Activated CD4-positive, alpha-beta T cell treated with anti-CD3 and anti-CD28 coated beads, Interleukin-2, amount 10 ng/mL, durations not matched to agents 24 days and 14 days (primary cell): ENCODE measurements at regions not wholly inside any gene's neighbourhood (a gene's known extent, or its start where the extent isn't known, plus 50 kb on each side); places are given as distances from the start of the nearest gene placed in this dataset.

Source experiments
- DNase-seq: peaks from one replicate; pipeline ENCODE4 v3.0.0; 2022
- H3K27ac Mint-ChIP-seq: one replicate; pipeline ENCODE4 v1.8.0; 2022; ENCODE audit warnings: mild to moderate bottlenecking, mixed read lengths
- H3K27me3 Mint-ChIP-seq: one replicate; pipeline ENCODE4 v1.8.0; 2022; ENCODE audit warnings: mixed read lengths
- H3K36me3 Mint-ChIP-seq: one replicate; pipeline ENCODE4 v1.8.0; 2022; ENCODE audit warnings: low read depth, mild to moderate bottlenecking, mixed read lengths
- H3K4me1 Mint-ChIP-seq: one replicate; pipeline ENCODE4 v1.8.0; 2021; ENCODE audit warnings: mixed read lengths
- H3K4me3 Mint-ChIP-seq: one replicate; pipeline ENCODE4 v1.8.0; 2022; ENCODE audit warnings: mild to moderate bottlenecking, moderate library complexity, mixed read lengths
- H3K9me3 Mint-ChIP-seq: one replicate; pipeline ENCODE4 v1.8.0; 2021; ENCODE audit warnings: mixed read lengths
- intact Hi-C: fragments of 100-400 bp; cut with micrococcal nuclease; formaldehyde crosslinking; loops from one replicate; pipeline ENCODE4 v1.15.1; 2023

GRCh38 chr16:8254405-8254804 lies 335.9 kb downstream of the TMEM114 start:
- no peak for DNase-seq
- H3K27me3 Mint-ChIP-seq: no peaks in the 10 kb centered on the region
- H3K4me3 Mint-ChIP-seq: no peak overlapping the region
- no peak overlapping the region for H3K27ac Mint-ChIP-seq
- H3K36me3 Mint-ChIP-seq: no peaks in the 10 kb centered on the region
- H3K9me3 Mint-ChIP-seq: no peaks in the 10 kb centered on the region
- intact Hi-C loops: no loop called here
- peaks cover 4% of the 10 kb centered on the region for H3K4me1 Mint-ChIP-seq

GRCh38 chr16:8253718-8254117 lies 336.6 kb downstream of the TMEM114 start:
- no peak overlapping the region for H3K4me3 Mint-ChIP-seq
- H3K27ac Mint-ChIP-seq: no peak overlapping the region
- peaks cover 4% of the 10 kb centered on the region for H3K4me1 Mint-ChIP-seq
- intact Hi-C loops: no loop called here
- no peaks in the 10 kb centered on the region for H3K9me3 Mint-ChIP-seq
- H3K36me3 Mint-ChIP-seq: no peaks in the 10 kb centered on the region
- no peaks in the 10 kb centered on the region for H3K27me3 Mint-ChIP-seq
- DNase-seq: no peak

GRCh38 chr16:8251727-8252126 lies 338.6 kb downstream of the TMEM114 start:
- DNase-seq: no peak
- no peak overlapping the region for H3K27ac Mint-ChIP-seq
- H3K4me3 Mint-ChIP-seq: no peak overlapping the region
- intact Hi-C loops: no loop called here
- no peaks in the 10 kb centered on the region for H3K9me3 Mint-ChIP-seq
- H3K27me3 Mint-ChIP-seq: no peaks in the 10 kb centered on the region
- H3K4me1 Mint-ChIP-seq: peaks cover 4% of the 10 kb centered on the region
- no peaks in the 10 kb centered on the region for H3K36me3 Mint-ChIP-seq

- Mint-ChIP-seq H3K4me3 (no peak overlapping the region), H3K27me3 (no peaks in the 10 kb centered on the region), H3K4me1 (peaks cover 4% of the 10 kb centered on the region), H3K9me3 (no peaks in the 10 kb centered on the region), H3K36me3 (no peaks in the 10 kb centered on the region), H3K27ac (no peak overlapping the region)
- no peak for DNase-seq
- intact Hi-C loops: no loop called here
Measured at GRCh38 chr16:8251298-8251697, 339.0 kb downstream of the TMEM114 start.

GRCh38 chr16:8247993-8248392 lies 342.3 kb downstream of the TMEM114 start:
- intact Hi-C loops: no loop called here
- Mint-ChIP-seq H3K4me1 (peaks cover 4% of the 10 kb centered on the region), H3K27ac (no peak overlapping the region)

GRCh38 chr16:8243981-8244380 lies 346.3 kb downstream of the TMEM114 start:
- DNase-seq: no peak
- intact Hi-C loops: no loop called here
- H3K4me1 Mint-ChIP-seq: no peaks in the 10 kb centered on the region
- no peaks in the 10 kb centered on the region for H3K27me3 Mint-ChIP-seq
- no peak overlapping the region for H3K27ac Mint-ChIP-seq
- H3K9me3 Mint-ChIP-seq: no peaks in the 10 kb centered on the region
- no peaks in the 10 kb centered on the region for H3K36me3 Mint-ChIP-seq
- H3K4me3 Mint-ChIP-seq: no peak overlapping the region

More at GRCh38 chr16:8247993-8248392, 342.3 kb downstream of the TMEM114 start:
- H3K36me3 Mint-ChIP-seq: no peaks in the 10 kb centered on the region
- H3K9me3 Mint-ChIP-seq: no peaks in the 10 kb centered on the region
- DNase-seq: no peak
- no peak overlapping the region for H3K4me3 Mint-ChIP-seq
- no peaks in the 10 kb centered on the region for H3K27me3 Mint-ChIP-seq

- H3K4me3 Mint-ChIP-seq: no peak overlapping the region
- no peaks in the 10 kb centered on the region for H3K27me3 Mint-ChIP-seq
- H3K9me3 Mint-ChIP-seq: peaks cover 6% of the 10 kb centered on the region
- no peak for DNase-seq
- no peaks in the 10 kb centered on the region for H3K36me3 Mint-ChIP-seq
- intact Hi-C loops: no loop called here
- no peaks in the 10 kb centered on the region for H3K4me1 Mint-ChIP-seq
- no peak overlapping the region for H3K27ac Mint-ChIP-seq
Measured at GRCh38 chr16:8241408-8241807, 348.9 kb downstream of the TMEM114 start.

GRCh38 chr16:8239443-8239842 lies 350.9 kb downstream of the TMEM114 start:
- Mint-ChIP-seq H3K27me3 (no peaks in the 10 kb centered on the region), H3K4me3 (no peak overlapping the region), H3K4me1 (no peaks in the 10 kb centered on the region), H3K27ac (no peak overlapping the region), H3K36me3 (no peaks in the 10 kb centered on the region), H3K9me3 (peaks cover 6% of the 10 kb centered on the region)
- intact Hi-C loops: no loop called here
- no peak for DNase-seq

GRCh38 chr16:8237452-8237851 lies 352.9 kb downstream of the TMEM114 start:
- DNase-seq: no peak
- peaks cover 6% of the 10 kb centered on the region for H3K9me3 Mint-ChIP-seq
- no peaks in the 10 kb centered on the region for H3K27me3 Mint-ChIP-seq
- no peak overlapping the region for H3K27ac Mint-ChIP-seq
- intact Hi-C loops: no loop called here
- no peaks in the 10 kb centered on the region for H3K36me3 Mint-ChIP-seq
- no peak overlapping the region for H3K4me3 Mint-ChIP-seq
- H3K4me1 Mint-ChIP-seq: no peaks in the 10 kb centered on the region

- H3K27ac Mint-ChIP-seq: no peak overlapping the region
- intact Hi-C loops: no loop called here
- H3K4me1 Mint-ChIP-seq: no peaks in the 10 kb centered on the region
- no peak for DNase-seq
- H3K9me3 Mint-ChIP-seq: peaks cover 6% of the 10 kb centered on the region
- no peak overlapping the region for H3K4me3 Mint-ChIP-seq
- H3K27me3 Mint-ChIP-seq: no peaks in the 10 kb centered on the region
- H3K36me3 Mint-ChIP-seq: no peaks in the 10 kb centered on the region
Measured at GRCh38 chr16:8236816-8237215, 353.5 kb downstream of the TMEM114 start.

GRCh38 chr16:8230497-8230896 lies 359.8 kb downstream of the TMEM114 start:
- intact Hi-C loops: no loop called here
- no peak for DNase-seq
- peaks cover 4% of the 10 kb centered on the region for H3K9me3 Mint-ChIP-seq
- no peaks in the 10 kb centered on the region for H3K27me3 Mint-ChIP-seq
- H3K36me3 Mint-ChIP-seq: no peaks in the 10 kb centered on the region
- H3K4me3 Mint-ChIP-seq: no peak overlapping the region
- no peaks in the 10 kb centered on the region for H3K4me1 Mint-ChIP-seq
- no peak overlapping the region for H3K27ac Mint-ChIP-seq

GRCh38 chr16:8229011-8229520 lies 361.2 kb downstream of the TMEM114 start:
- Mint-ChIP-seq H3K27ac (no peak overlapping the region), H3K27me3 (no peaks in the 10 kb centered on the region), H3K36me3 (no peaks in the 10 kb centered on the region), H3K4me1 (no peaks in the 10 kb centered on the region), H3K9me3 (peaks cover 10% of the 10 kb centered on the region), H3K4me3 (no peak overlapping the region)
- no peak for DNase-seq
- intact Hi-C loops: no loop called here

- no peak overlapping the region for H3K27ac Mint-ChIP-seq
- no peak overlapping the region for H3K4me3 Mint-ChIP-seq
- DNase-seq: no peak
- no peaks in the 10 kb centered on the region for H3K27me3 Mint-ChIP-seq
- H3K9me3 Mint-ChIP-seq: no peaks in the 10 kb centered on the region
- no peaks in the 10 kb centered on the region for H3K4me1 Mint-ChIP-seq
- intact Hi-C loops: no loop called here
- no peaks in the 10 kb centered on the region for H3K36me3 Mint-ChIP-seq
Measured at GRCh38 chr16:8217201-8217600, 373.1 kb downstream of the TMEM114 start.

- Mint-ChIP-seq H3K27me3 (no peaks in the 10 kb centered on the region), H3K4me1 (no peaks in the 10 kb centered on the region), H3K9me3 (peaks cover 8% of the 10 kb centered on the region), H3K4me3 (no peak overlapping the region), H3K27ac (no peak overlapping the region), H3K36me3 (no peaks in the 10 kb centered on the region)
- intact Hi-C loops: no loop called here
- DNase-seq: no peak
Measured at GRCh38 chr16:8204769-8205168, 385.5 kb downstream of the TMEM114 start.

GRCh38 chr16:8204096-8204495 lies 386.2 kb downstream of the TMEM114 start:
- no peak for DNase-seq
- Mint-ChIP-seq H3K36me3 (no peaks in the 10 kb centered on the region), H3K9me3 (peaks cover 8% of the 10 kb centered on the region), H3K27ac (no peak overlapping the region), H3K27me3 (no peaks in the 10 kb centered on the region), H3K4me3 (no peak overlapping the region), H3K4me1 (no peaks in the 10 kb centered on the region)
- intact Hi-C loops: no loop called here
